PC-3 (cell line): ENCODE measurements at regions not wholly inside any gene's neighbourhood (a gene's known extent, or its start where the extent isn't known, plus 50 kb on each side); places are given as distances from the start of the nearest gene placed in this dataset.

Experiments used
- ATAC-seq: fragments of 200-7000 bp; cut with Tn5 transposase; 2 replicates; pipeline ENCODE4 v1.9.1; 2020; ENCODE audit warnings: mild to moderate bottlenecking, moderate library complexity
- BruUV-seq: library from RNA; stranded (reverse); fragments of 400-500 nt; replicated peaks from 2 replicates; lab custom pipeline; 2021; lab: Mats Ljungman, UMichigan
- CTCF ChIA-PET: fragments of 300-600 bp; sonication (Branson Sonifier 250); formaldehyde crosslinking; loops from one replicate; lab custom pipeline; 2022; ENCODE audit warnings: antibody characterized with exemption; lab: Charles Lee
- POLR2A ChIA-PET: fragments of 300-600 bp; sonication (Branson Sonifier 250); formaldehyde crosslinking; loops from one replicate; lab custom pipeline; 2022; ENCODE audit warnings: antibody characterized with exemption; ENCODE audit not compliant: unreplicated experiment; lab: Charles Lee
- DNase-seq: peaks from one replicate; pipeline ENCODE4 v3.0.0-alpha.2; 2015
- H2AFZ ChIP-seq: fragments of 300-600 bp; sonication (generic); 2 replicates; pipeline ENCODE4 v1.6.0; 2016; ENCODE audit warnings: antibody characterized with exemption, low read length
- H3F3A ChIP-seq: fragments of 300-600 bp; sonication (generic); one replicate; pipeline ENCODE4 v1.6.0; 2017; ENCODE audit warnings: antibody characterized with exemption, low read length, control low read depth, mild to moderate bottlenecking; ENCODE audit not compliant: unreplicated experiment
- H3K27ac ChIP-seq: fragments of 300-600 bp; sonication (generic); 2 replicates; pipeline ENCODE4 v1.5.1; 2016; ENCODE audit warnings: mild to moderate bottlenecking, low read length
- H3K27me3 ChIP-seq: fragments of 300-600 bp; sonication (generic); 2 replicates; pipeline ENCODE4 v1.6.1; 2016; ENCODE audit warnings: low read length, mixed read lengths
- H3K36me3 ChIP-seq: fragments of 300-600 bp; sonication (generic); 2 replicates; pipeline ENCODE4 v1.6.1; 2016; ENCODE audit warnings: low read depth, mixed run types, low read length, mixed read lengths
- H3K4me1 ChIP-seq: fragments of 300-600 bp; sonication (generic); 2 replicates; pipeline ENCODE4 v1.5.1; 2016; ENCODE audit warnings: low read length; ENCODE audit not compliant: insufficient read depth
- H3K4me2 ChIP-seq: fragments of 300-600 bp; sonication (generic); 2 replicates; pipeline ENCODE4 v1.6.0; 2016; ENCODE audit warnings: low read length
- H3K4me3 ChIP-seq: fragments of 300-600 bp; sonication (generic); 2 replicates; pipeline ENCODE4 v1.5.1; 2016; ENCODE audit warnings: mild to moderate bottlenecking, low read length, mixed read lengths
- H3K79me2 ChIP-seq: fragments of 300-600 bp; sonication (generic); 2 replicates; pipeline ENCODE4 v1.6.1; 2017; ENCODE audit warnings: low read length, mixed read lengths
- H3K9ac ChIP-seq: fragments of 300-600 bp; sonication (generic); 2 replicates; pipeline ENCODE4 v1.6.0; 2016; ENCODE audit warnings: mild to moderate bottlenecking, low read length
- H3K9me2 ChIP-seq: fragments of 300-600 bp; sonication (generic); replicated peaks from 2 replicates; pipeline ENCODE4 v1.6.1; 2016; ENCODE audit warnings: mixed run types, low read length, mixed read lengths
- H3K9me3 ChIP-seq: fragments of 300-600 bp; sonication (generic); 2 replicates; pipeline ENCODE4 v1.6.1; 2016; ENCODE audit warnings: low read length, mixed read lengths
- H4K20me1 ChIP-seq: fragments of 300-600 bp; sonication (generic); 2 replicates; pipeline ENCODE4 v1.6.1; 2016; ENCODE audit warnings: low read length, mixed read lengths
- EZH2 ChIP-seq: fragments of 300-600 bp; sonication (generic); IDR thresholded peaks from one replicate; pipeline ENCODE4 v1.6.1; 2017; ENCODE audit warnings: antibody characterized with exemption, mild to moderate bottlenecking, low read length; ENCODE audit not compliant: unreplicated experiment
- EZH2phosphoT487 ChIP-seq: fragments of 300-600 bp; sonication (generic); IDR thresholded peaks from 2 replicates; pipeline ENCODE4 v1.6.1; 2018; ENCODE audit warnings: mild to moderate bottlenecking, antibody characterized with exemption, low read length, borderline replicate concordance
- intact Hi-C: fragments of 100-400 bp; cut with micrococcal nuclease; formaldehyde crosslinking; loops from 2 replicates; pipeline ENCODE4 v1.9.0; 2023
- TF ChIP-seq, protein P1 (sequence below): fragments of 300-600 bp; sonication (generic); conservative IDR thresholded peaks from 2 replicates; pipeline ENCODE4 v1.5.1; 2017; ENCODE audit warnings: antibody characterized with exemption, low read depth, mild to moderate bottlenecking, low read length

DNA sequence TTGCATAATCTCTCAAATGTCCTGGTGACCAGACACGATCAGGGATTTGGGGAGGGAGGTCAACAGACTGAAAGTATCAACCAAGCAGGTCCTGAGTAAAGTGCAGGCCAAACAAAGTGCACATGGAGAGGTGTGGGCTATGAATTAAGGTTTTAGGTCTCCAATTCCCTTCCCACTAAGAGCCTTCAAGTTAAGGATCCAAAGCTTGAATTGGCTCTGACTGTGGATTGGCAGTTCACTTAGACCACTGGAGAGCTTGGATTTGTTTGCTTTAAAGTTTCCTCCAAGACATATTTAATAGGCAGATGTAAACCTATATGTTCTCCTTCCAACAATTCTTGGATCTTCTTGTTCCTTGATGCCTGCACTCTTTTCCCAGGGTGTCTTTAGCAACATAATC, 129.6 kb upstream of the IGF1 start:
- Histone ChIP-seq H3K9me2 (no peaks in the 10 kb centered on the region), H3K27ac (no peak overlapping the region), H3K4me1 (no peaks in the 10 kb centered on the region), H3F3A (no peaks in the 10 kb centered on the region), H3K79me2 (no peaks in the 10 kb centered on the region), H3K4me3 (no peak overlapping the region), H3K36me3 (no peaks in the 10 kb centered on the region), H3K9me3 (peaks cover 10% of the 10 kb centered on the region; the same call in 1 of the 2 replicates), H3K27me3 (no peaks in the 10 kb centered on the region), H2AFZ (no peak overlapping the region), H3K4me2 (no peak overlapping the region), H4K20me1 (no peaks in the 10 kb centered on the region), H3K9ac (no peak overlapping the region)
- no TSS peak for BruUV-seq
- DNase-seq (no peak), ATAC-seq (no peak)
- ChIA-PET CTCF (no interaction called here), POLR2A (no interaction called here)
- no peak for TF ChIP-seq EZH2phosphoT487
- intact Hi-C loops: no loop called here

DNA sequence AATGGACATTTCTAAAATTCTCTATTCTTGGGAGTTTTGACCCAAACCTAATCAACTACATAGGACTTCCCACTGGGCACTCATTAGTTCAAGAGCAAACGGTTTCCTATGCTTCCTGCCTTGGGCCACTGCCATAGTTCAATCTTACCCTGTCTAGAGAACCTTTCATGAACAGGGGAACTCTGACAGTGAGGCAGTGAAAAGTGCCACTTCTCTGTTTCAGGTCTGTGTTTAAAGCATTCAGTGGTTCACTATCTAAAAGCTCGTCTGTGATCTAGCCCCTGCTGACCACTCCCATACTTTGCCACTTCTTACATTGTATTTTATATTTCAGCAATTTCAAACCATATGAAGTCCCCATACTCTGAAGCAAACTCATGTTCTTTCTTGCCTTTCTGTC, 122.7 kb upstream of the IGF1 start:
- no peak overlapping the region for H2AFZ ChIP-seq
- no peaks in the 10 kb centered on the region for H3K36me3 ChIP-seq
- no peaks in the 10 kb centered on the region for H3F3A ChIP-seq
- H3K27ac ChIP-seq: no peak overlapping the region
- intact Hi-C loops: no loop called here
- no peak for ATAC-seq
- POLR2A ChIA-PET: no interaction called here
- H3K9me3 ChIP-seq: 0 out of 2 replicates have a peak, but pooled peaks cover 9% of the 10 kb centered on the region
- H3K79me2 ChIP-seq: no peaks in the 10 kb centered on the region
- DNase-seq: no peak
- H3K4me3 ChIP-seq: no peak overlapping the region
- no peaks in the 10 kb centered on the region for H3K9me2 ChIP-seq
- H4K20me1 ChIP-seq: no peaks in the 10 kb centered on the region
- CTCF ChIA-PET: no interaction called here
- H3K4me1 ChIP-seq: no peaks in the 10 kb centered on the region
- H3K9ac ChIP-seq: no peak overlapping the region
- no peaks in the 10 kb centered on the region for H3K27me3 ChIP-seq
- BruUV-seq: no TSS peak
- no peak overlapping the region for H3K4me2 ChIP-seq
- TF ChIP-seq EZH2phosphoT487: no peak
- TF ChIP-seq EZH2: no peak
- TF ChIP-seq, protein P1, sequence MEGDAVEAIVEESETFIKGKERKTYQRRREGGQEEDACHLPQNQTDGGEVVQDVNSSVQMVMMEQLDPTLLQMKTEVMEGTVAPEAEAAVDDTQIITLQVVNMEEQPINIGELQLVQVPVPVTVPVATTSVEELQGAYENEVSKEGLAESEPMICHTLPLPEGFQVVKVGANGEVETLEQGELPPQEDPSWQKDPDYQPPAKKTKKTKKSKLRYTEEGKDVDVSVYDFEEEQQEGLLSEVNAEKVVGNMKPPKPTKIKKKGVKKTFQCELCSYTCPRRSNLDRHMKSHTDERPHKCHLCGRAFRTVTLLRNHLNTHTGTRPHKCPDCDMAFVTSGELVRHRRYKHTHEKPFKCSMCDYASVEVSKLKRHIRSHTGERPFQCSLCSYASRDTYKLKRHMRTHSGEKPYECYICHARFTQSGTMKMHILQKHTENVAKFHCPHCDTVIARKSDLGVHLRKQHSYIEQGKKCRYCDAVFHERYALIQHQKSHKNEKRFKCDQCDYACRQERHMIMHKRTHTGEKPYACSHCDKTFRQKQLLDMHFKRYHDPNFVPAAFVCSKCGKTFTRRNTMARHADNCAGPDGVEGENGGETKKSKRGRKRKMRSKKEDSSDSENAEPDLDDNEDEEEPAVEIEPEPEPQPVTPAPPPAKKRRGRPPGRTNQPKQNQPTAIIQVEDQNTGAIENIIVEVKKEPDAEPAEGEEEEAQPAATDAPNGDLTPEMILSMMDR: no peak

DNA sequence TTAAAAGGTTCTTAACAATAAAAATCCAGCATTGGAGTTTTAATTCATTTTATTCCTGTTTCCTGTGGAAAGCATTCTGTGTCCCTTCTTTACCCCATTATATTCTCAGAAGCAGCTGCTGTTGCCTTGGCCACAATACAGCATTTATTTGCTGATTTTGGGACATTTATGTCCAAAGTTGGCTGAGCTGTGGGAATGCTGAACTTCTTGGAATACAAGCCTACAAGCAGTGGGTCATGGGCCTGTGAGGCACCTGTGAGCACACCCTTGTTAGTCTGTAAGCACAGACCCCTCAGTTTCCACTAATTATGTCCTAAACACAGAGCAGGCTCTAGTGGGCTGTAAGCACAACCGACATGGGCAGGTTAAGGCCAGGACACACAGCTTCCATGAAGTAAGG, 122.2 kb upstream of the IGF1 start:
- H3K36me3 ChIP-seq: no peaks in the 10 kb centered on the region
- no TSS peak for BruUV-seq
- no peaks in the 10 kb centered on the region for H3K9me2 ChIP-seq
- no peak overlapping the region for H2AFZ ChIP-seq
- H3F3A ChIP-seq: no peaks in the 10 kb centered on the region
- ChIA-PET CTCF (no interaction called here), POLR2A (no interaction called here)
- no peaks in the 10 kb centered on the region for H4K20me1 ChIP-seq
- no peak overlapping the region for H3K9ac ChIP-seq
- H3K9me3 ChIP-seq: 0 out of 2 replicates have a peak, but pooled peaks cover 9% of the 10 kb centered on the region
- TF ChIP-seq, protein P1: no peak
- no peak for TF ChIP-seq EZH2phosphoT487
- TF ChIP-seq EZH2: no peak
- H3K4me1 ChIP-seq: no peaks in the 10 kb centered on the region
- H3K4me2 ChIP-seq: no peak overlapping the region
- DNase-seq (no peak), ATAC-seq (no peak)
- no peak overlapping the region for H3K4me3 ChIP-seq
- H3K27ac ChIP-seq: no peak overlapping the region
- intact Hi-C loops: no loop called here
- no peaks in the 10 kb centered on the region for H3K27me3 ChIP-seq
- no peaks in the 10 kb centered on the region for H3K79me2 ChIP-seq
